MM.1S (cell line): ENCODE measurements at regions not wholly inside any gene's neighbourhood (a gene's known extent, or its start where the extent isn't known, plus 50 kb on each side); places are given as distances from the start of the nearest gene placed in this dataset.

ENCODE experiments used
- EZH2 ChIP-seq: fragments of 300-600 bp; sonication (generic); optimal IDR thresholded peaks from 2 replicates; pipeline ENCODE3; 2017; ENCODE audit warnings: low read depth, mild to moderate bottlenecking, antibody characterized with exemption, low read length, mixed read lengths
- TF ChIP-seq, protein P1 (sequence below): fragments of 300-600 bp; sonication (generic); IDR thresholded peaks from 2 replicates; pipeline ENCODE4 v1.5.1; 2016; ENCODE audit warnings: antibody characterized with exemption, low read length, mixed read lengths

DNA sequence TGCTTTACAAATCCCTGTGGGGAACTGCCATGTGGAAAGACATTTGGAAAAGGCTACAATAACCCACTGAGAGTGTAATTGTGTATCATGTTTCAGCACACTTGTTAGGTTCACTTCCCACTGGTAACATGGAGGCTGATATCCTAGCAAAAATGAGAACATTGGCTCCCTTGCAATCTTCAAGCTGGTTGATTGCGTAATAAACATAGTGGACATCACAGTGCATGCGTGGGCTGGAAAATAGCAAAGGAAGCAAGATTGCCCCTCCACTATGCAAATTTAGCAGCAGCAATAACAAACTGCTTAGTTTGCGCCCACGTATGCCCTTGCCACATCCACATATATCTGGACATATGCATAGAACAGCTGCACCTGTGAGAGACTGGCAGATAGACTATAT, 410.2 kb downstream of the MEI4 start:
- TF ChIP-seq, protein P1, sequence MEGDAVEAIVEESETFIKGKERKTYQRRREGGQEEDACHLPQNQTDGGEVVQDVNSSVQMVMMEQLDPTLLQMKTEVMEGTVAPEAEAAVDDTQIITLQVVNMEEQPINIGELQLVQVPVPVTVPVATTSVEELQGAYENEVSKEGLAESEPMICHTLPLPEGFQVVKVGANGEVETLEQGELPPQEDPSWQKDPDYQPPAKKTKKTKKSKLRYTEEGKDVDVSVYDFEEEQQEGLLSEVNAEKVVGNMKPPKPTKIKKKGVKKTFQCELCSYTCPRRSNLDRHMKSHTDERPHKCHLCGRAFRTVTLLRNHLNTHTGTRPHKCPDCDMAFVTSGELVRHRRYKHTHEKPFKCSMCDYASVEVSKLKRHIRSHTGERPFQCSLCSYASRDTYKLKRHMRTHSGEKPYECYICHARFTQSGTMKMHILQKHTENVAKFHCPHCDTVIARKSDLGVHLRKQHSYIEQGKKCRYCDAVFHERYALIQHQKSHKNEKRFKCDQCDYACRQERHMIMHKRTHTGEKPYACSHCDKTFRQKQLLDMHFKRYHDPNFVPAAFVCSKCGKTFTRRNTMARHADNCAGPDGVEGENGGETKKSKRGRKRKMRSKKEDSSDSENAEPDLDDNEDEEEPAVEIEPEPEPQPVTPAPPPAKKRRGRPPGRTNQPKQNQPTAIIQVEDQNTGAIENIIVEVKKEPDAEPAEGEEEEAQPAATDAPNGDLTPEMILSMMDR: no peak
- no peak for TF ChIP-seq EZH2
